ENCODE measurements at regions not wholly inside any gene's neighbourhood (a gene's known extent, or its start where the extent isn't known, plus 50 kb on each side); places are given as distances from the start of the nearest gene placed in this dataset.
"Not testable (repeated sequence)": the region's sequence is repeated elsewhere in the genome, so short reads cannot be mapped to it uniquely, and the experiment has no call there.

- Histone ChIP-seq H3K4me3 (no peak overlapping the region), H3K27ac (no peak overlapping the region), H3K9me3 (no peaks in the 10 kb centered on the region), H3K27me3 (no peaks in the 10 kb centered on the region), H3K4me1 (no peaks in the 10 kb centered on the region), H3K36me3 (no peaks in the 10 kb centered on the region)
- TF ChIP-seq CTCF (IDR thresholded peaks at IDR 0.05), result no peak
- no peak for DNase-seq
Measured at GRCh38 chrX:137119049-137119448, 85.3 kb upstream of the GPR101 start.

GRCh38 chrX:137118536-137118935, 84.7 kb upstream of the GPR101 start:
- H3K9me3 ChIP-seq, result no peaks in the 10 kb centered on the region
- H3K27ac ChIP-seq, result no peak overlapping the region
- H3K4me1 ChIP-seq, result no peaks in the 10 kb centered on the region
- no peaks in the 10 kb centered on the region for H3K27me3 ChIP-seq
- DNase-seq, result no peak
- TF ChIP-seq CTCF (IDR thresholded peaks at IDR 0.05) (no peak), POLR2A (IDR thresholded peaks at IDR 0.05) (no peak)
- no peak overlapping the region for H3K4me3 ChIP-seq
- H3K36me3 ChIP-seq, result no peaks in the 10 kb centered on the region

GRCh38 chrX:137118136-137118535, 84.3 kb upstream of the GPR101 start:
- TF ChIP-seq POLR2A (IDR thresholded peaks at IDR 0.05) (no peak), CTCF (IDR thresholded peaks at IDR 0.05) (no peak)
- Histone ChIP-seq H3K27ac (no peak overlapping the region), H3K27me3 (no peaks in the 10 kb centered on the region), H3K36me3 (no peaks in the 10 kb centered on the region), H3K4me1 (no peaks in the 10 kb centered on the region), H3K9me3 (no peaks in the 10 kb centered on the region), H3K4me3 (no peak overlapping the region)
- DNase-seq, result no peak

- H3K4me1 ChIP-seq, DNase-seq, H3K4me3 ChIP-seq: not testable (repeated sequence)
Measured at GRCh38 chrX:137107877-137108276, 74.1 kb upstream of the GPR101 start.

GRCh38 chrX:137101273-137101990, 67.6 kb upstream of the GPR101 start:
- Histone ChIP-seq H3K27me3 (no peaks in the 10 kb centered on the region), H3K27ac (no peak overlapping the region), H3K4me3 (no peak overlapping the region), H3K36me3 (no peaks in the 10 kb centered on the region), H3K9me3 (no peaks in the 10 kb centered on the region), H3K4me1 (no peaks in the 10 kb centered on the region)
- TF ChIP-seq POLR2A (IDR thresholded peaks at IDR 0.05) (no peak), CTCF (IDR thresholded peaks at IDR 0.05) (no peak)
- DNase-seq, result no peak

More at GRCh38 chrX:137107877-137108276, 74.1 kb upstream of the GPR101 start:
- not testable (repeated sequence) for H3K27me3 ChIP-seq, H3K9me3 ChIP-seq, H3K36me3 ChIP-seq, H3K27ac ChIP-seq

Small RNA genes in the stretch of these regions (small RNA-seq; reads per million reads assigned to genes)
- 0 reads per million in 2 donors for gene AL355309.1

Measured in Peyer's patch (tissue), 4 donors.